K562 (cell line): ENCODE measurements at regions not wholly inside any gene's neighbourhood (a gene's known extent, or its start where the extent isn't known, plus 50 kb on each side); places are given as distances from the start of the nearest gene placed in this dataset.
"Not testable (repeated sequence)": the region's sequence is repeated elsewhere in the genome, so short reads cannot be mapped to it uniquely, and the experiment has no call there.

Source experiments
- ATAC-seq: fragments of 200-7000 bp; cut with Tn5 transposase; 3 replicates; pipeline ENCODE4 v1.9.1; 2020; ENCODE audit warnings: moderate library complexity
- BruUV-seq: library from RNA; stranded (reverse); fragments of 400-500 nt; replicated peaks from 2 replicates; lab custom pipeline; 2021; lab: Mats Ljungman, UMichigan
- CTCF ChIA-PET: fragments of 300-600 bp; formaldehyde crosslinking; extraction: SDS; loops from one replicate; lab custom pipeline; 2021; ENCODE audit warnings: low intra/inter-chr PET ratio; lab: Yijun Ruan, JAX
- POLR2A ChIA-PET: fragments of 300-600, 350-650 bp; sonication (Branson Sonifier 250); formaldehyde crosslinking; extraction: SDS; loops from one replicate; lab custom pipeline; 2021; ENCODE audit warnings: antibody characterized with exemption, inconsistent platforms; lab: Yijun Ruan, JAX
- DNase-seq, 4 experiments: peaks; one replicate each; pipeline versions ENCODE4 v3.0.0 to v3.0.0-alpha.2; 2011 to 2018; ENCODE audit warnings: low spot score in 3 of 4, mixed read lengths in 3 of 4; ENCODE audit errors: extremely low read depth in 1 of 4
- FAIRE-seq: peaks from 2 replicates; lab custom pipeline; 2011; peaks lifted over from hg19 to GRCh38; lab: Jason Lieb, UNC
- H2AFZ ChIP-seq: 2 replicates; pipeline ENCODE4 v1.6.0; 2011; ENCODE audit warnings: low read depth, low read length, control low read depth, inconsistent platforms
- H3K27ac ChIP-seq: fragments of 200-600 bp; 3 replicates; pipeline ENCODE4 v1.8.0; 2011; ENCODE audit warnings: low read depth, mild to moderate bottlenecking, control low read depth, inconsistent platforms, low read length, moderate library complexity, mixed read lengths; ENCODE audit errors: extremely low read depth
- H3K27me3 ChIP-seq, 2 experiments: fragments of 300-600 bp in 1 of 2; 2 replicates in 1 of 2; 3 replicates in 1 of 2; pipeline versions ENCODE4 v1.6.0 to v1.8.0; 2011; ENCODE audit warnings: inconsistent platforms in 2 of 2, low read length in 2 of 2, mild to moderate bottlenecking in 1 of 2, mixed read lengths in 1 of 2, moderate library complexity in 1 of 2; ENCODE audit not compliant: control insufficient read depth in 2 of 2, insufficient read depth in 2 of 2
- H3K36me3 ChIP-seq: fragments of 300-600 bp; 3 replicates; pipeline ENCODE4 v1.8.0; 2011; ENCODE audit warnings: mild to moderate bottlenecking, low read length, inconsistent platforms; ENCODE audit not compliant: control insufficient read depth, insufficient read depth
- H3K4me1 ChIP-seq, 2 experiments: fragments of 200-600 bp in 1 of 2; replicated peaks in 1 of 2; 2 replicates in 1 of 2; 3 replicates in 1 of 2; pipeline versions ENCODE4 v1.5.1 to v1.8.0; 2011; ENCODE audit warnings: inconsistent platforms in 2 of 2, low read length in 2 of 2, mild to moderate bottlenecking in 1 of 2, mixed read lengths in 1 of 2, moderate library complexity in 1 of 2; ENCODE audit not compliant: control insufficient read depth in 2 of 2, insufficient read depth in 2 of 2
- H3K4me2 ChIP-seq: 2 replicates; pipeline ENCODE4 v1.6.1; 2011; ENCODE audit warnings: low read length, control low read depth, inconsistent platforms, mixed read lengths; ENCODE audit not compliant: insufficient read depth
- H3K4me3 ChIP-seq: fragments of 200-600 bp; sonication (generic), shearing (Covaris generic); 2 replicates; pipeline ENCODE4 v1.5.1; 2016; ENCODE audit warnings: control low read depth, inconsistent platforms
- H3K79me2 ChIP-seq: fragments of 200-600 bp; 3 replicates; pipeline ENCODE4 v1.8.0; 2011; ENCODE audit warnings: low read length, inconsistent platforms; ENCODE audit not compliant: control insufficient read depth, insufficient read depth
- H3K9ac ChIP-seq, 2 experiments: 2 replicates each; pipeline versions ENCODE4 v1.6.0 to v1.6.1; 2011; ENCODE audit warnings: low read depth in 2 of 2, low read length in 2 of 2, control low read depth in 1 of 2, inconsistent platforms in 1 of 2, mild to moderate bottlenecking in 1 of 2, mixed read lengths in 1 of 2; ENCODE audit not compliant: insufficient read depth in 1 of 2
- H3K9me1 ChIP-seq: one replicate; pipeline ENCODE4 v1.6.0; 2011; ENCODE audit warnings: inconsistent platforms, mild to moderate bottlenecking, low read length, moderate library complexity; ENCODE audit not compliant: control insufficient read depth, insufficient read depth
- H3K9me3 ChIP-seq: replicated peaks from 2 replicates; pipeline ENCODE4 v1.5.1; 2011; ENCODE audit warnings: low read depth, low read length, inconsistent platforms; ENCODE audit not compliant: control insufficient read depth, insufficient read depth
- H4K20me1 ChIP-seq: replicated peaks from 2 replicates; pipeline ENCODE4 v1.6.1; 2011; ENCODE audit warnings: low read length, inconsistent platforms, mixed read lengths; ENCODE audit not compliant: control insufficient read depth, insufficient read depth
- C11orf30 ChIP-seq: fragments of 450-650 bp; IDR thresholded peaks from 2 replicates; pipeline ENCODE4 v1.6.1; 2016; ENCODE audit warnings: low read depth, mild to moderate bottlenecking
- ELF1 ChIP-seq: fragments of 200-800 bp; sonication (Bioruptor generic); IDR thresholded peaks from 2 replicates; pipeline ENCODE4 v1.6.1; 2016; ENCODE audit warnings: missing genetic modification characterization, missing compliant biosample characterization
- FOXA3 ChIP-seq, 2 experiments: fragments of 450-650 bp in 1 of 2; sonication (generic) in 1 of 2; formaldehyde crosslinking; IDR thresholded peaks in 1 of 2; conservative IDR thresholded peaks in 1 of 2; 2 replicates each; pipeline versions ENCODE4 v1.4.0 to v1.8.0; 2020 to 2022; ENCODE audit warnings: mild to moderate bottlenecking in 2 of 2, missing genetic modification reagents in 1 of 2
- MAFK ChIP-seq: IDR thresholded peaks from 2 replicates; pipeline ENCODE4 v1.6.1; 2011; ENCODE audit warnings: low read length, improper control_type of control experiment
- PRPF4 ChIP-seq: fragments of 200-400 bp; formaldehyde crosslinking; IDR thresholded peaks from one replicate; pipeline ENCODE4 v1.6.1; 2017; ENCODE audit warnings: low read length, low read depth, mild to moderate bottlenecking; ENCODE audit not compliant: insufficient read depth, poor library complexity, severe bottlenecking
- SMC3 ChIP-seq: conservative IDR thresholded peaks from 2 replicates; pipeline ENCODE4 v1.6.1; 2011; ENCODE audit warnings: low read depth, low read length, improper control_type of control experiment; ENCODE audit not compliant: insufficient read depth
- ZNF512 ChIP-seq: IDR thresholded peaks from 2 replicates; pipeline ENCODE4 v1.6.1; 2016; ENCODE audit warnings: missing genetic modification characterization, missing compliant biosample characterization
- ZNF639 ChIP-seq, 2 experiments: fragments of 200-800 bp in 1 of 2; sonication (Bioruptor generic) in 1 of 2; sonication (generic) in 1 of 2; formaldehyde crosslinking in 1 of 2; IDR thresholded peaks in 1 of 2; conservative IDR thresholded peaks in 1 of 2; 2 replicates each; pipeline versions ENCODE4 v1.5.0 to v1.6.1; 2016 to 2020; ENCODE audit warnings: missing compliant biosample characterization in 1 of 2, missing genetic modification characterization in 1 of 2, missing genetic modification reagents in 1 of 2
- ZNF77 ChIP-seq: fragments of 250-450 bp; sonication (Bioruptor Pico); IDR thresholded peaks from 2 replicates; pipeline ENCODE4 v1.5.0; 2020
- in situ Hi-C: fragments of 300-500 bp; cut with MboI; formaldehyde crosslinking; loops from 4 replicates; pipeline ENCODE4 v1.15.0; 2018; ENCODE audit warnings: inconsistent platforms, mixed read lengths
- intact Hi-C: fragments of 100-400 bp; cut with micrococcal nuclease; formaldehyde crosslinking; loops from 2 replicates; pipeline ENCODE4 v1.14.2; 2022

- TF ChIP-seq FOXA3 (CRISPR knock-in tag; conservative IDR thresholded peaks at IDR 0.05 in 1 of 2, IDR thresholded peaks at IDR 0.05 in 1 of 2) (no peak), C11orf30 (peak; percentile 87), ELF1 (tag) (no peak), PRPF4 (no peak), ZNF512 (tag) (no peak), MAFK (peak; percentile 81), ZNF639 (CRISPR knock-in tag; conservative IDR thresholded peaks at IDR 0.05 in 1 of 2, IDR thresholded peaks at IDR 0.05 in 1 of 2) (0 out of 4 replicates have a peak, but pooled peaks of 1 of the 2 experiments have one; percentile 62), ZNF77 (CRISPR knock-in tag) (no peak), SMC3 (0 out of 2 replicates have a peak, but pooled peaks have one; percentile 9)
Measured at GRCh38 chr22:22700631-22701030, 56.2 kb downstream of the GGTLC2 start (continued).

GRCh38 chr22:22701557-22701956 lies 57.1 kb downstream of the GGTLC2 start:
- in situ Hi-C loops, DNase-seq, H3K36me3 ChIP-seq, H3K4me3 ChIP-seq, ATAC-seq, H2AFZ ChIP-seq, H3K9me1 ChIP-seq, H3K4me2 ChIP-seq, H3K9me3 ChIP-seq, H3K79me2 ChIP-seq, BruUV-seq, H3K9ac ChIP-seq, intact Hi-C loops, H3K27ac ChIP-seq, FAIRE-seq, H3K4me1 ChIP-seq: not testable (repeated sequence)
- CTCF ChIA-PET = interaction anchor here (1.1 to 1.3 kb wide), 2 partner anchors 18 to 19 kb away, joined by 3 read pairs; no protein-coding TSS in a partner anchor
- POLR2A ChIA-PET = interaction anchor here (0.6 to 11.0 kb wide), 12 partner anchors 8 to 193 kb away, joined by 3 to 122 read pairs (median 5); partner anchors contain the start of gene ZNF280B
- H4K20me1 ChIP-seq = peaks cover 25% of the 10 kb centered on the region
- peaks cover 0 to 41% of the 10 kb centered on the region in 2 experiments; a peak in 2 of 5 replicates for H3K27me3 ChIP-seq
